ENCODE measurements at regions not wholly inside any gene's neighbourhood (a gene's known extent, or its start where the extent isn't known, plus 50 kb on each side); places are given as distances from the start of the nearest gene placed in this dataset.

DNA sequence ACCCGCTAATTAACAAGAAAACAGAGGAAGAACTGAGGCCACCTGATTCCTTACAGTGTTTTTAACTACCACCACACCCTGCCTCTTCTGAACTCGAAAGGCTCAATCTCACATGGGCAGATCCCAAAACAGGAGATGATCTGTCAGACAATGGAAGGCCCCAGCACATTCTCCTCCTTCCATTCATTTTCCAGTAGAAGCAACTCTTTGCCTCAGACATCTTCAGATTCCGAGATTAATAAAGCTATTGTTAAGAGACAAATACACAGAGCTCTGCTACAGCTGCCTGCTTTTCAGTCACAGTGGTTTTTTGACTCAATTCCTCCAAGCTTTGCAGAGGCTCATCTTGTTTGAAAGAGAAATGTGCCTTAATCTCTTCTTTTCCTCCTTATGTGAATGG is 127.2 kb upstream of the ADAMTSL1 start:
- Histone ChIP-seq H3K9me3 (ENCODE audit: control insufficient read depth, low read depth, low read length) (no peaks in the 10 kb centered on the region), H3K9ac (ENCODE audit: low read length) (no peak overlapping the region), H3K36me3 (ENCODE audit: control insufficient read depth, low read depth, low read length) (no peaks in the 10 kb centered on the region), H3K4me1 (ENCODE audit: control insufficient read depth, low read depth, low read length) (peaks cover 3% of the 10 kb centered on the region), H3K4me3 (ENCODE audit: low read length) (no peak overlapping the region), H3K27me3 (ENCODE audit: control insufficient read depth, insufficient read depth, low read length) (no peaks in the 10 kb centered on the region), H3K27ac (ENCODE audit: low read length) (no peak overlapping the region)

DNA sequence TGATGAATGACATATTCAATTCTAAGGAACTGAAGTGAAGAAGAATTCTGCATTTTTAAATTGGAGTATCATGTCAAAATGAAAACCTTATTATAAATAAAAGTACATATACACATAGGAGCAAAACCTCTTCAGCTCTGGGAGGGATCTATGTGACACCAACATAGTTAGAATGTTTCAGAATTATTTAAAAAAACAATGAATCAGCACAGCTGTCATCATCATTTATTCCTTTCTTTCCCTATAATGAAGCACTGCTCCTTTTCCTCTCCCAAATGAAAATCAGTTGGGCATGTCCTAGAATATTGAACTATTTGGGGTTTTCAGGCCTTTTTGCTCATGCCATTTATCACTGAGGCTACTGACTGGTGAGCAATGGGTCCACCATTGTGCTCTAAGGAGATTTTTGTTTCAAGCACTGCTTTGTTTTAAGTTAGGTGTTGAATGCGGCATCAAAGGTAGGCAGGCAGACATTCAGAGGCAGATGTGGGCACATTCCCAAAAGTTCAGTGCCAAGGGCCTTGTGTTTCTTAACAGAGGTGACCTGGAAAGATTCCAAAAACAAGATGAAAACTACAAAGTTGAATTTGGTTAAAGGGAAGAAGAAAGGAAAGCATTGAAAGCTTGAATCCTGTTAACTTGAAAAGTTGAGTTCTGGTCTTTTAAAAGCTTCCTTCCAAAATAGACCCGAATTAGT is 126.4 kb upstream of the ADAMTSL1 start:
- H3K27ac ChIP-seq (ENCODE audit: low read length), result no peak overlapping the region
- H3K9ac ChIP-seq (ENCODE audit: low read length), result no peak overlapping the region
- H3K4me1 ChIP-seq (ENCODE audit: control insufficient read depth, low read depth, low read length), result peaks cover 3% of the 10 kb centered on the region
- H3K36me3 ChIP-seq (ENCODE audit: control insufficient read depth, low read depth, low read length), result no peaks in the 10 kb centered on the region
- H3K27me3 ChIP-seq (ENCODE audit: control insufficient read depth, insufficient read depth, low read length), result no peaks in the 10 kb centered on the region
- H3K4me3 ChIP-seq (ENCODE audit: low read length), result no peak overlapping the region
- no peaks in the 10 kb centered on the region for H3K9me3 ChIP-seq (ENCODE audit: control insufficient read depth, low read depth, low read length)

GRCh38 chr9:18348083-18348475 is 125.9 kb upstream of the ADAMTSL1 start:
- Histone ChIP-seq H3K27me3 (ENCODE audit: control insufficient read depth, insufficient read depth, low read length) (no peaks in the 10 kb centered on the region), H3K9me3 (ENCODE audit: control insufficient read depth, low read depth, low read length) (no peaks in the 10 kb centered on the region), H3K9ac (ENCODE audit: low read length) (no peak overlapping the region), H3K27ac (ENCODE audit: low read length) (no peak overlapping the region), H3K4me1 (ENCODE audit: control insufficient read depth, low read depth, low read length) (peaks cover 3% of the 10 kb centered on the region), H3K4me3 (ENCODE audit: low read length) (no peak overlapping the region), H3K36me3 (ENCODE audit: control insufficient read depth, low read depth, low read length) (no peaks in the 10 kb centered on the region)

GRCh38 chr9:18349530-18349929 is 124.4 kb upstream of the ADAMTSL1 start:
- H3K4me1 ChIP-seq (ENCODE audit: control insufficient read depth, low read depth, low read length), result peaks cover under 1% of the 10 kb centered on the region
- no peaks in the 10 kb centered on the region for H3K36me3 ChIP-seq (ENCODE audit: control insufficient read depth, low read depth, low read length)
- H3K4me3 ChIP-seq (ENCODE audit: low read length), result no peak overlapping the region
- no peaks in the 10 kb centered on the region for H3K9me3 ChIP-seq (ENCODE audit: control insufficient read depth, low read depth, low read length)
- no peak overlapping the region for H3K27ac ChIP-seq (ENCODE audit: low read length)
- H3K9ac ChIP-seq (ENCODE audit: low read length), result no peak overlapping the region
- no peaks in the 10 kb centered on the region for H3K27me3 ChIP-seq (ENCODE audit: control insufficient read depth, insufficient read depth, low read length)

GRCh38 chr9:18350036-18350435 is 123.9 kb upstream of the ADAMTSL1 start:
- Histone ChIP-seq H3K27ac (ENCODE audit: low read length) (no peak overlapping the region), H3K4me3 (ENCODE audit: low read length) (no peak overlapping the region), H3K4me1 (ENCODE audit: control insufficient read depth, low read depth, low read length) (no peaks in the 10 kb centered on the region), H3K27me3 (ENCODE audit: control insufficient read depth, insufficient read depth, low read length) (no peaks in the 10 kb centered on the region), H3K36me3 (ENCODE audit: control insufficient read depth, low read depth, low read length) (no peaks in the 10 kb centered on the region), H3K9ac (ENCODE audit: low read length) (no peak overlapping the region), H3K9me3 (ENCODE audit: control insufficient read depth, low read depth, low read length) (no peaks in the 10 kb centered on the region)

- no peaks in the 10 kb centered on the region for H3K36me3 ChIP-seq (ENCODE audit: control insufficient read depth, low read depth, low read length)
- H3K27me3 ChIP-seq (ENCODE audit: control insufficient read depth, insufficient read depth, low read length), result no peaks in the 10 kb centered on the region
- H3K9ac ChIP-seq (ENCODE audit: low read length), result no peak overlapping the region
These were observed 122.9 kb upstream of the ADAMTSL1 start for GRCh38 chr9:18350995-18351595.

GRCh38 chr9:18352711-18353110 is 121.2 kb upstream of the ADAMTSL1 start:
- H3K36me3 ChIP-seq (ENCODE audit: control insufficient read depth, low read depth, low read length), result no peaks in the 10 kb centered on the region
- H3K4me3 ChIP-seq (ENCODE audit: low read length), result no peak overlapping the region
- no peak overlapping the region for H3K27ac ChIP-seq (ENCODE audit: low read length)
- H3K9ac ChIP-seq (ENCODE audit: low read length), result no peak overlapping the region
- no peaks in the 10 kb centered on the region for H3K27me3 ChIP-seq (ENCODE audit: control insufficient read depth, insufficient read depth, low read length)
- no peaks in the 10 kb centered on the region for H3K9me3 ChIP-seq (ENCODE audit: control insufficient read depth, low read depth, low read length)
- H3K4me1 ChIP-seq (ENCODE audit: control insufficient read depth, low read depth, low read length), result no peaks in the 10 kb centered on the region

More at GRCh38 chr9:18350995-18351595, 122.9 kb upstream of the ADAMTSL1 start:
- no peaks in the 10 kb centered on the region for H3K4me1 ChIP-seq (ENCODE audit: control insufficient read depth, low read depth, low read length)
- H3K4me3 ChIP-seq (ENCODE audit: low read length), result no peak overlapping the region
- H3K27ac ChIP-seq (ENCODE audit: low read length), result no peak overlapping the region
- no peaks in the 10 kb centered on the region for H3K9me3 ChIP-seq (ENCODE audit: control insufficient read depth, low read depth, low read length)

- H3K27ac ChIP-seq (ENCODE audit: low read length), result no peak overlapping the region
- no peaks in the 10 kb centered on the region for H3K27me3 ChIP-seq (ENCODE audit: control insufficient read depth, insufficient read depth, low read length)
- H3K4me1 ChIP-seq (ENCODE audit: control insufficient read depth, low read depth, low read length), result no peaks in the 10 kb centered on the region
- H3K9ac ChIP-seq (ENCODE audit: low read length), result no peak overlapping the region
- H3K9me3 ChIP-seq (ENCODE audit: control insufficient read depth, low read depth, low read length), result no peaks in the 10 kb centered on the region
- H3K36me3 ChIP-seq (ENCODE audit: control insufficient read depth, low read depth, low read length), result no peaks in the 10 kb centered on the region
- no peak overlapping the region for H3K4me3 ChIP-seq (ENCODE audit: low read length)
These were observed 120.5 kb upstream of the ADAMTSL1 start for GRCh38 chr9:18353473-18353872.

DNA sequence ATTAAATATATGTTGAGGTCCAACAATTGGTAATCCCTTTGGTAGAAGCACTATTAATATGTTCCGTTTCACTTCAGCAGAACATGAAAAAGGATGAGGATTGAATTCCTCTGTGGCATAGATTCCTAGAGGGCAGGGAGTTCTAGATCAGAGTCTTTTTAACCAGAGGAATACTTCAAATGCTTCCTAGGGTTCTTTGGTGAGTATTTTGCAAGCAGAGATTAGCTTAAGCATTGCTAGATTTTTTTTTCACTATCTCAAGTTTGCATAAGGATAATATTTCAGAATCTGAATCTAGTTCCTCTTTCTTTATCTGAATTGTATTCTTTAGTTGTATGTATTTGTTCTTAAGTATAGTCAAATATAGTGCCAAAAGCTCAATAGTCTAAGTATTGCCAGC is 116.6 kb upstream of the ADAMTSL1 start:
- no peaks in the 10 kb centered on the region for H3K27me3 ChIP-seq (ENCODE audit: control insufficient read depth, insufficient read depth, low read length)
- H3K4me1 ChIP-seq (ENCODE audit: control insufficient read depth, low read depth, low read length), result no peaks in the 10 kb centered on the region
- H3K4me3 ChIP-seq (ENCODE audit: low read length), result no peak overlapping the region
- no peaks in the 10 kb centered on the region for H3K9me3 ChIP-seq (ENCODE audit: control insufficient read depth, low read depth, low read length)
- no peaks in the 10 kb centered on the region for H3K36me3 ChIP-seq (ENCODE audit: control insufficient read depth, low read depth, low read length)
- H3K27ac ChIP-seq (ENCODE audit: low read length), result no peak overlapping the region
- no peak overlapping the region for H3K9ac ChIP-seq (ENCODE audit: low read length)

GRCh38 chr9:18358325-18358724 is 115.6 kb upstream of the ADAMTSL1 start:
- no peak overlapping the region for H3K9ac ChIP-seq (ENCODE audit: low read length)
- H3K27ac ChIP-seq (ENCODE audit: low read length), result no peak overlapping the region
- H3K36me3 ChIP-seq (ENCODE audit: control insufficient read depth, low read depth, low read length), result no peaks in the 10 kb centered on the region
- H3K4me1 ChIP-seq (ENCODE audit: control insufficient read depth, low read depth, low read length), result no peaks in the 10 kb centered on the region
- no peaks in the 10 kb centered on the region for H3K27me3 ChIP-seq (ENCODE audit: control insufficient read depth, insufficient read depth, low read length)
- H3K9me3 ChIP-seq (ENCODE audit: control insufficient read depth, low read depth, low read length), result no peaks in the 10 kb centered on the region
- no peak overlapping the region for H3K4me3 ChIP-seq (ENCODE audit: low read length)

DNA sequence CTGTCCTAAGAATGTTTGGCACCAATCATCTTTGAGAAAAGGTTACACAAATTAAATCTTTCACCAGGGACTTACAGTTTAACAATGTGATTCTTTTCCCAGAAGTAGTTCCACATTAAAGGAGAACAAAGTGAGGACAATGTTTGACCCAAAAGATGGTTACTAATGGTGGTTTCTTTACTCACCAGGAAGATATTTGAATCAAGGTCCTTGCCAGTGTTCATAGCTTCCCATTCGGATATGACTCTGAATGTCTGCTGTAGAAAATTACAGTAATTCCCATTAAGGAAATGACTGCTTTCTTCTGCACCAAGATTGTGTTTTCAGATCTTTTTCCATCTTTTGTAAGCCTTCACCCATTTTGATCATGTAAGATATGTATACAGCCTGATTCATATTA is 114.6 kb upstream of the ADAMTSL1 start:
- H3K36me3 ChIP-seq (ENCODE audit: control insufficient read depth, low read depth, low read length), result no peaks in the 10 kb centered on the region
- no peak overlapping the region for H3K9ac ChIP-seq (ENCODE audit: low read length)
- H3K4me3 ChIP-seq (ENCODE audit: low read length), result no peak overlapping the region
- H3K27ac ChIP-seq (ENCODE audit: low read length), result no peak overlapping the region
- H3K9me3 ChIP-seq (ENCODE audit: control insufficient read depth, low read depth, low read length), result no peaks in the 10 kb centered on the region
- no peaks in the 10 kb centered on the region for H3K27me3 ChIP-seq (ENCODE audit: control insufficient read depth, insufficient read depth, low read length)
- H3K4me1 ChIP-seq (ENCODE audit: control insufficient read depth, low read depth, low read length), result no peaks in the 10 kb centered on the region

DNA sequence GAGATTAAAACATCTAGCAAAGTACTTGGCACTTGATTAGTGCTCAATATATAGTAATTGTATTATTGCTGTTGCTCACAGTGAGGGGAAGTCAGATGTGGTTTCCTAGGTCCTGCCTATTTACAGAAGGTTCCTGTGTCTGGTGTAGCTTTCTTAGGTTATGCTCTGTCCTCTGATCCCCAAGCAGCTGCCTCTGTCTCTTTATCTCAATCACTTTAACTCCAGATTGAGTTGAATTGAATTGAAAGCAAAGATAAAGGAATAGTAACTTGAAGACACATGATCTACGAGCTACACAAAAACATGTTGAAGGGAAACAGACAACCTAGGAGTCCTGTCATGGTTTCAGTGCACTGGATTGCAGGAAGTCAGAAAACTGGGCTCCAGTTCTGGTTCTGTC is 113.9 kb upstream of the ADAMTSL1 start:
- Histone ChIP-seq H3K36me3 (ENCODE audit: control insufficient read depth, low read depth, low read length) (no peaks in the 10 kb centered on the region), H3K9me3 (ENCODE audit: control insufficient read depth, low read depth, low read length) (no peaks in the 10 kb centered on the region), H3K9ac (ENCODE audit: low read length) (no peak overlapping the region), H3K27ac (ENCODE audit: low read length) (no peak overlapping the region), H3K27me3 (ENCODE audit: control insufficient read depth, insufficient read depth, low read length) (no peaks in the 10 kb centered on the region), H3K4me1 (ENCODE audit: control insufficient read depth, low read depth, low read length) (no peaks in the 10 kb centered on the region), H3K4me3 (ENCODE audit: low read length) (no peak overlapping the region)
